ENCODE measurements at regions not wholly inside any gene's neighbourhood (a gene's known extent, or its start where the extent isn't known, plus 50 kb on each side); places are given as distances from the start of the nearest gene placed in this dataset.
"Not testable (repeated sequence)": the region's sequence is repeated elsewhere in the genome, so short reads cannot be mapped to it uniquely, and the experiment has no call there.

GRCh38 chr5:145445027-145445426, 390.1 kb downstream of the PRELID2 start:
- TF ChIP-seq CTCF (IDR thresholded peaks at IDR 0.05; ENCODE audit: insufficient read depth, low read length): no peak
- no peak for DNase-seq (ENCODE audit: low read depth)
- no peak overlapping the region for H3K4me3 ChIP-seq (ENCODE audit: low read depth, low read length)

GRCh38 chr5:145443964-145444363, 391.2 kb downstream of the PRELID2 start:
- no peak for TF ChIP-seq CTCF (IDR thresholded peaks at IDR 0.05; ENCODE audit: insufficient read depth, low read length)
- no peak for DNase-seq (ENCODE audit: low read depth)
- no peak overlapping the region for H3K4me3 ChIP-seq (ENCODE audit: low read depth, low read length)

- no peak overlapping the region for H3K4me3 ChIP-seq (ENCODE audit: low read depth, low read length)
- TF ChIP-seq CTCF (IDR thresholded peaks at IDR 0.05; ENCODE audit: insufficient read depth, low read length): no peak
- DNase-seq (ENCODE audit: low read depth): no peak
Measured at GRCh38 chr5:145443366-145443765, 391.8 kb downstream of the PRELID2 start.

- not testable (repeated sequence) for DNase-seq (ENCODE audit: low read depth); H3K4me3 ChIP-seq (ENCODE audit: low read depth, low read length)
Measured at GRCh38 chr5:145442661-145443060, 392.5 kb downstream of the PRELID2 start.

- no peak for TF ChIP-seq CTCF (IDR thresholded peaks at IDR 0.05; ENCODE audit: insufficient read depth, low read length)
- H3K4me3 ChIP-seq (ENCODE audit: low read depth, low read length): no peak overlapping the region
- DNase-seq (ENCODE audit: low read depth): no peak
Measured at GRCh38 chr5:145441228-145441627, 393.9 kb downstream of the PRELID2 start.

GRCh38 chr5:145437627-145438026, 397.5 kb downstream of the PRELID2 start:
- DNase-seq (ENCODE audit: low read depth): no peak
- no peak for TF ChIP-seq CTCF (IDR thresholded peaks at IDR 0.05; ENCODE audit: insufficient read depth, low read length)

GRCh38 chr5:145433077-145433476, 402.1 kb downstream of the PRELID2 start:
- H3K4me3 ChIP-seq (ENCODE audit: low read depth, low read length): no peak overlapping the region
- no peak for TF ChIP-seq CTCF (IDR thresholded peaks at IDR 0.05; ENCODE audit: insufficient read depth, low read length)
- no peak for DNase-seq (ENCODE audit: low read depth)

More at GRCh38 chr5:145437627-145438026, 397.5 kb downstream of the PRELID2 start:
- no peak overlapping the region for H3K4me3 ChIP-seq (ENCODE audit: low read depth, low read length)
